Liver (tissue), 8 donors: ENCODE measurements at regions not wholly inside any gene's neighbourhood (a gene's known extent, or its start where the extent isn't known, plus 50 kb on each side); places are given as distances from the start of the nearest gene placed in this dataset.

ENCODE experiments used
- DNase-seq: peaks from one replicate; pipeline ENCODE4 v3.0.0-alpha.2; 2017; ENCODE audit warnings: low spot score
- H3K27ac ChIP-seq, 2 donors: one replicate each; pipeline ENCODE4 v1.7.0; 2013; ENCODE audit warnings: inconsistent platforms in 2 of 2, low read length in 2 of 2, control low read depth in 1 of 2, low read depth in 1 of 2, mild to moderate bottlenecking in 1 of 2
- H3K27me3 ChIP-seq, 4 donors: one replicate each; pipeline versions ENCODE4 v1.6.1 to v1.7.0; 2013; ENCODE audit warnings: low read length in 3 of 4, inconsistent platforms in 1 of 4, mild to moderate bottlenecking in 1 of 4, moderate library complexity in 1 of 4; ENCODE audit not compliant: control insufficient read depth in 4 of 4, insufficient read depth in 4 of 4
- H3K36me3 ChIP-seq, 4 donors: one replicate each; pipeline versions ENCODE4 v1.6.1 to v1.7.0; 2013; ENCODE audit warnings: low read length in 3 of 4, mild to moderate bottlenecking in 3 of 4, low read depth in 1 of 4, moderate library complexity in 1 of 4; ENCODE audit not compliant: control insufficient read depth in 4 of 4, insufficient read depth in 3 of 4
- H3K4me1 ChIP-seq, 4 donors: one replicate each; pipeline versions ENCODE4 v1.6.1 to v1.7.0; 2013; ENCODE audit warnings: low read length in 3 of 4, mild to moderate bottlenecking in 3 of 4, moderate library complexity in 1 of 4; ENCODE audit not compliant: control insufficient read depth in 4 of 4, insufficient read depth in 4 of 4
- H3K4me3 ChIP-seq, 3 donors: one replicate each; pipeline versions ENCODE4 v1.6.1 to v1.7.0; 2013; ENCODE audit warnings: low read length in 3 of 3, control low read depth in 1 of 3, low read depth in 1 of 3, mild to moderate bottlenecking in 1 of 3
- H3K9ac ChIP-seq, 2 donors: one replicate each; pipeline ENCODE4 v1.7.0; 2013; ENCODE audit warnings: low read length in 2 of 2, mild to moderate bottlenecking in 2 of 2, moderate library complexity in 2 of 2, control low read depth in 1 of 2, low read depth in 1 of 2
- H3K9me3 ChIP-seq, 4 donors: one replicate each; pipeline versions ENCODE4 v1.6.1 to v1.7.0; 2013; ENCODE audit warnings: low read length in 3 of 4; ENCODE audit not compliant: control insufficient read depth in 4 of 4
- CTCF ChIP-seq: fragments of 150-350 bp; IDR thresholded peaks from 2 replicates; pipeline ENCODE4 v1.5.1; 2017; ENCODE audit warnings: improper control_type of control experiment, low read depth, low read length; ENCODE audit not compliant: missing input control
- EGR1 ChIP-seq, 2 donors: IDR thresholded peaks; 2 replicates each; pipeline ENCODE4 v1.6.1; 2016 to 2018; ENCODE audit warnings: antibody characterized with exemption in 2 of 2, low read depth in 2 of 2
- FOXA1 ChIP-seq: IDR thresholded peaks from 2 replicates; pipeline ENCODE4 v1.6.1; 2016; ENCODE audit warnings: antibody characterized with exemption
- FOXA2 ChIP-seq: IDR thresholded peaks from 2 replicates; pipeline ENCODE4 v1.6.1; 2016; ENCODE audit warnings: antibody characterized with exemption
- GABPA ChIP-seq, 2 donors: IDR thresholded peaks in 1 of 2; conservative IDR thresholded peaks in 1 of 2; 2 replicates each; pipeline ENCODE4 v1.6.1; 2016; ENCODE audit warnings: antibody characterized with exemption in 2 of 2, mild to moderate bottlenecking in 1 of 2, moderate library complexity in 1 of 2
- HNF4A ChIP-seq, 2 donors: conservative IDR thresholded peaks; 2 replicates each; pipeline ENCODE4 v1.6.1; 2016; ENCODE audit warnings: antibody characterized with exemption in 2 of 2, mild to moderate bottlenecking in 2 of 2
- HNF4G ChIP-seq: IDR thresholded peaks from 2 replicates; pipeline ENCODE4 v1.6.1; 2016; ENCODE audit warnings: antibody characterized with exemption
- JUND ChIP-seq, 2 donors: IDR thresholded peaks; 2 replicates each; pipeline ENCODE4 v1.6.1; 2016; ENCODE audit warnings: antibody characterized with exemption in 2 of 2
- MAX ChIP-seq: IDR thresholded peaks from 2 replicates; pipeline ENCODE4 v1.6.1; 2016; ENCODE audit warnings: antibody characterized with exemption
- SP1 ChIP-seq: IDR thresholded peaks from 2 replicates; pipeline ENCODE4 v1.6.1; 2018; ENCODE audit warnings: antibody characterized with exemption, mild to moderate bottlenecking
- TAF1 ChIP-seq: conservative IDR thresholded peaks from 2 replicates; pipeline ENCODE4 v1.6.1; 2016; ENCODE audit warnings: antibody characterized with exemption, mild to moderate bottlenecking
- YY1 ChIP-seq: IDR thresholded peaks from 2 replicates; pipeline ENCODE4 v1.6.1; 2016; ENCODE audit warnings: antibody characterized with exemption, mild to moderate bottlenecking
- WGBS: extraction: QIAGEN DNeasy Blood & Tissue Kit; methylation state at CpG from one replicate; pipeline ENCODE4 v1.1.7; 2013; 5-methylcytosine and 5-hydroxymethylcytosine counted together
- TF ChIP-seq, protein P1 (sequence below): IDR thresholded peaks from 2 replicates; pipeline ENCODE4 v1.6.1; 2016; ENCODE audit warnings: antibody characterized with exemption, mild to moderate bottlenecking
- TF ChIP-seq, protein P2 (sequence below): IDR thresholded peaks from 2 replicates; pipeline ENCODE4 v1.6.1; 2016; ENCODE audit warnings: antibody characterized with exemption
- TF ChIP-seq, protein P3 (sequence below): IDR thresholded peaks from 2 replicates; pipeline ENCODE4 v1.6.1; 2016; ENCODE audit warnings: antibody characterized with exemption
- donor health status: healthy.
- donor health status: healthy.
- donor health status: healthy.
- donor health status: healthy.
- donor health status: healthy.

DNA sequence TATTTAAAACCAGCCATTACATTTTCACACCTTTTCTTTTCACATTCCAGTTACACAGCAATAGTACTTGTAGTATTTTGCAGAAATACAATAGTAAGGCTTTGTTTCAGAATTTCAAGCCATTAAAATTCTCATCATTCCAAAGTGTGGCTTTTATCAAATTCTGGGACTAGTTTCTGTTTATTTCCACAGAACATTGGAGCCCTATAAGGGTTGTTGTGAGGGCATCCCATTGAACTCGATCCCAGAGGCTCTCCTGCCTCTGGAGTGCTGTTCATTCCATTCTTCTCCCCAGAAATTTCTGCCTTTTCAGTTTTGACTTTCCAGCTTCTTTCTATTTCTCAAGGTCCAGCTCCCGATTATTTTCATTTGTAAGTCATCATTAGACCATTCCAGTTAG, 645.5 kb downstream of the ADGRL2 start:
- no peak for DNase-seq
- TF ChIP-seq MAX: no peak
- no peak for TF ChIP-seq TAF1
- TF ChIP-seq, protein P1, sequence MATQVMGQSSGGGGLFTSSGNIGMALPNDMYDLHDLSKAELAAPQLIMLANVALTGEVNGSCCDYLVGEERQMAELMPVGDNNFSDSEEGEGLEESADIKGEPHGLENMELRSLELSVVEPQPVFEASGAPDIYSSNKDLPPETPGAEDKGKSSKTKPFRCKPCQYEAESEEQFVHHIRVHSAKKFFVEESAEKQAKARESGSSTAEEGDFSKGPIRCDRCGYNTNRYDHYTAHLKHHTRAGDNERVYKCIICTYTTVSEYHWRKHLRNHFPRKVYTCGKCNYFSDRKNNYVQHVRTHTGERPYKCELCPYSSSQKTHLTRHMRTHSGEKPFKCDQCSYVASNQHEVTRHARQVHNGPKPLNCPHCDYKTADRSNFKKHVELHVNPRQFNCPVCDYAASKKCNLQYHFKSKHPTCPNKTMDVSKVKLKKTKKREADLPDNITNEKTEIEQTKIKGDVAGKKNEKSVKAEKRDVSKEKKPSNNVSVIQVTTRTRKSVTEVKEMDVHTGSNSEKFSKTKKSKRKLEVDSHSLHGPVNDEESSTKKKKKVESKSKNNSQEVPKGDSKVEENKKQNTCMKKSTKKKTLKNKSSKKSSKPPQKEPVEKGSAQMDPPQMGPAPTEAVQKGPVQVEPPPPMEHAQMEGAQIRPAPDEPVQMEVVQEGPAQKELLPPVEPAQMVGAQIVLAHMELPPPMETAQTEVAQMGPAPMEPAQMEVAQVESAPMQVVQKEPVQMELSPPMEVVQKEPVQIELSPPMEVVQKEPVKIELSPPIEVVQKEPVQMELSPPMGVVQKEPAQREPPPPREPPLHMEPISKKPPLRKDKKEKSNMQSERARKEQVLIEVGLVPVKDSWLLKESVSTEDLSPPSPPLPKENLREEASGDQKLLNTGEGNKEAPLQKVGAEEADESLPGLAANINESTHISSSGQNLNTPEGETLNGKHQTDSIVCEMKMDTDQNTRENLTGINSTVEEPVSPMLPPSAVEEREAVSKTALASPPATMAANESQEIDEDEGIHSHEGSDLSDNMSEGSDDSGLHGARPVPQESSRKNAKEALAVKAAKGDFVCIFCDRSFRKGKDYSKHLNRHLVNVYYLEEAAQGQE: no peak
- TF ChIP-seq SP1: no peak
- no peak for TF ChIP-seq JUND (IDR thresholded peaks at IDR 0.05)
- TF ChIP-seq EGR1 (IDR thresholded peaks at IDR 0.05; ENCODE audit: low read depth in 2 of 2): no peak
- TF ChIP-seq, protein P2, sequence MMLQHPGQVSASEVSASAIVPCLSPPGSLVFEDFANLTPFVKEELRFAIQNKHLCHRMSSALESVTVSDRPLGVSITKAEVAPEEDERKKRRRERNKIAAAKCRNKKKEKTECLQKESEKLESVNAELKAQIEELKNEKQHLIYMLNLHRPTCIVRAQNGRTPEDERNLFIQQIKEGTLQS: no peak
- no peak for TF ChIP-seq HNF4A (conservative IDR thresholded peaks at IDR 0.05)
- no peak for TF ChIP-seq YY1
- no peak for TF ChIP-seq GABPA (IDR thresholded peaks at IDR 0.05 in 1 of 2, conservative IDR thresholded peaks at IDR 0.05 in 1 of 2)
- 64% methylated on average over 2 of the region's 2 CpGs for WGBS

GRCh38 chr1:82445827-82446226, 645.1 kb downstream of the ADGRL2 start:
- H3K4me1 ChIP-seq: no peaks in the 10 kb centered on the region
- no peak overlapping the region for H3K4me3 ChIP-seq
- H3K36me3 ChIP-seq: no peaks in the 10 kb centered on the region
- WGBS: 82% methylated on average over 3 of the region's 3 CpGs
- no peak for DNase-seq
- H3K9me3 ChIP-seq: no peaks in the 10 kb centered on the region
- H3K9ac ChIP-seq: no peak overlapping the region
- H3K27ac ChIP-seq: no peak overlapping the region
- no peaks in the 10 kb centered on the region for H3K27me3 ChIP-seq
- TF ChIP-seq TAF1 (no peak), FOXA1 (no peak), GABPA (IDR thresholded peaks at IDR 0.05 in 1 of 2, conservative IDR thresholded peaks at IDR 0.05 in 1 of 2) (no peak), MAX (no peak), SP1 (no peak), CTCF (no peak), HNF4G (no peak), FOXA2 (no peak), HNF4A (conservative IDR thresholded peaks at IDR 0.05) (no peak)
- TF ChIP-seq, protein P1: no peak
- TF ChIP-seq, protein P3, sequence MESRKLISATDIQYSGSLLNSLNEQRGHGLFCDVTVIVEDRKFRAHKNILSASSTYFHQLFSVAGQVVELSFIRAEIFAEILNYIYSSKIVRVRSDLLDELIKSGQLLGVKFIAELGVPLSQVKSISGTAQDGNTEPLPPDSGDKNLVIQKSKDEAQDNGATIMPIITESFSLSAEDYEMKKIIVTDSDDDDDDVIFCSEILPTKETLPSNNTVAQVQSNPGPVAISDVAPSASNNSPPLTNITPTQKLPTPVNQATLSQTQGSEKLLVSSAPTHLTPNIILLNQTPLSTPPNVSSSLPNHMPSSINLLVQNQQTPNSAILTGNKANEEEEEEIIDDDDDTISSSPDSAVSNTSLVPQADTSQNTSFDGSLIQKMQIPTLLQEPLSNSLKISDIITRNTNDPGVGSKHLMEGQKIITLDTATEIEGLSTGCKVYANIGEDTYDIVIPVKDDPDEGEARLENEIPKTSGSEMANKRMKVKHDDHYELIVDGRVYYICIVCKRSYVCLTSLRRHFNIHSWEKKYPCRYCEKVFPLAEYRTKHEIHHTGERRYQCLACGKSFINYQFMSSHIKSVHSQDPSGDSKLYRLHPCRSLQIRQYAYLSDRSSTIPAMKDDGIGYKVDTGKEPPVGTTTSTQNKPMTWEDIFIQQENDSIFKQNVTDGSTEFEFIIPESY: no peak

More for the DNA sequence above, 645.5 kb downstream of the ADGRL2 start:
- no peak overlapping the region for H3K27ac ChIP-seq
- H3K4me3 ChIP-seq: no peak overlapping the region
- no peaks in the 10 kb centered on the region for H3K27me3 ChIP-seq
- H3K4me1 ChIP-seq: no peaks in the 10 kb centered on the region
- no peaks in the 10 kb centered on the region for H3K9me3 ChIP-seq
- no peaks in the 10 kb centered on the region for H3K36me3 ChIP-seq
- H3K9ac ChIP-seq: no peak overlapping the region
